ENCODE measurements at regions not wholly inside any gene's neighbourhood (a gene's known extent, or its start where the extent isn't known, plus 50 kb on each side); places are given as distances from the start of the nearest gene placed in this dataset.

- no peak overlapping the region for H3K27ac ChIP-seq
- no peak for DNase-seq
- no peaks in the 10 kb centered on the region for H3K4me1 ChIP-seq
- ATAC-seq: no peak
- in situ Hi-C loops (cut with MboI; ENCODE audit: low sequenced_read_pairs in 4 of 4): no loop called here
- H3K9me3 ChIP-seq: no peaks in the 10 kb centered on the region
- no peak overlapping the region for H3K4me3 ChIP-seq
- H3K27me3 ChIP-seq: no peaks in the 10 kb centered on the region
- intact Hi-C loops (cut with DNase I; ENCODE audit: low total_unique reads): no loop called here
- TF ChIP-seq POLR2A (IDR thresholded peaks at IDR 0.05): no peak
- TF ChIP-seq CTCF (IDR thresholded peaks at IDR 0.05 in 4 of 5, conservative IDR thresholded peaks at IDR 0.05 in 1 of 5): no peak
- H3K36me3 ChIP-seq: no peaks in the 10 kb centered on the region
These were observed 59.1 kb downstream of the FAM43A start for GRCh38 chr3:194744826-194745225.

- no peak overlapping the region for H3K27ac ChIP-seq
- no peak for ATAC-seq
- TF ChIP-seq CTCF (IDR thresholded peaks at IDR 0.05 in 4 of 5, conservative IDR thresholded peaks at IDR 0.05 in 1 of 5) (no peak), POLR2A (IDR thresholded peaks at IDR 0.05) (no peak)
- in situ Hi-C loops (cut with MboI; ENCODE audit: low sequenced_read_pairs in 4 of 4): no loop called here
- no peak for DNase-seq
- H3K27me3 ChIP-seq: no peaks in the 10 kb centered on the region
- no peaks in the 10 kb centered on the region for H3K9me3 ChIP-seq
- H3K36me3 ChIP-seq: no peaks in the 10 kb centered on the region
- intact Hi-C loops (cut with DNase I; ENCODE audit: low total_unique reads): no loop called here
- peaks cover 0 to 7% of the 10 kb centered on the region in 2 donors for H3K4me1 ChIP-seq
- H3K4me3 ChIP-seq: no peak overlapping the region
These were observed 59.9 kb downstream of the FAM43A start for GRCh38 chr3:194745422-194746184.

GRCh38 chr3:194748225-194748624, 62.5 kb downstream of the FAM43A start:
- H3K27me3 ChIP-seq: no peaks in the 10 kb centered on the region
- H3K4me3 ChIP-seq: no peak overlapping the region
- H3K9me3 ChIP-seq: no peaks in the 10 kb centered on the region
- no peak for DNase-seq
- no peak for TF ChIP-seq CTCF (IDR thresholded peaks at IDR 0.05 in 4 of 5, conservative IDR thresholded peaks at IDR 0.05 in 1 of 5)
- no peak for TF ChIP-seq POLR2A (IDR thresholded peaks at IDR 0.05)
- no peak for ATAC-seq
- H3K4me1 ChIP-seq: peaks cover 0 to 7% of the 10 kb centered on the region in 2 donors
- H3K27ac ChIP-seq: no peak overlapping the region
- in situ Hi-C loops (cut with MboI; ENCODE audit: low sequenced_read_pairs in 4 of 4): no loop called here
- intact Hi-C loops (cut with DNase I; ENCODE audit: low total_unique reads): no loop called here
- no peaks in the 10 kb centered on the region for H3K36me3 ChIP-seq

GRCh38 chr3:194749631-194750490, 64.2 kb downstream of the FAM43A start:
- intact Hi-C loops (cut with DNase I; ENCODE audit: low total_unique reads) (no loop called here), in situ Hi-C loops (cut with MboI; ENCODE audit: low sequenced_read_pairs in 4 of 4) (no loop called here)
- Histone ChIP-seq H3K4me1 (peaks cover 0 to 7% of the 10 kb centered on the region in 2 donors), H3K4me3 (no peak overlapping the region), H3K36me3 (no peaks in the 10 kb centered on the region), H3K27ac (no peak overlapping the region), H3K9me3 (no peaks in the 10 kb centered on the region), H3K27me3 (no peaks in the 10 kb centered on the region)
- TF ChIP-seq POLR2A (IDR thresholded peaks at IDR 0.05): no peak
- no peak for TF ChIP-seq CTCF (IDR thresholded peaks at IDR 0.05 in 4 of 5, conservative IDR thresholded peaks at IDR 0.05 in 1 of 5)
- DNase-seq (no peak), ATAC-seq (no peak)

Measured in gastrocnemius medialis (tissue), 4 donors.